H1 (cell line): ENCODE measurements at regions not wholly inside any gene's neighbourhood (a gene's known extent, or its start where the extent isn't known, plus 50 kb on each side); places are given as distances from the start of the nearest gene placed in this dataset.

Experiments
- JUND ChIP-seq: IDR thresholded peaks from 2 replicates; pipeline ENCODE4 v1.6.1; 2011; ENCODE audit warnings: mild to moderate bottlenecking, improper control_type of control experiment, low read length
- POLR2AphosphoS5 ChIP-seq: IDR thresholded peaks from 2 replicates; pipeline ENCODE4 v1.6.1; 2011; ENCODE audit warnings: low read depth, low read length
- SIRT6 ChIP-seq: IDR thresholded peaks from one replicate; pipeline ENCODE4 v1.7.1; 2012; ENCODE audit warnings: low read length, inconsistent platforms
- TBP ChIP-seq: IDR thresholded peaks from 2 replicates; pipeline ENCODE4 v1.6.1; 2011; ENCODE audit warnings: low read depth, low read length, improper control_type of control experiment

- TF ChIP-seq JUND, result no peak
- TF ChIP-seq TBP, result no peak
- no peak for TF ChIP-seq POLR2AphosphoS5
- no peak for TF ChIP-seq SIRT6
Observed at GRCh38 chr10:27448921-27449320, 55.2 kb upstream of the RAB18 start.
